HepG2 (cell line): ENCODE measurements at regions not wholly inside any gene's neighbourhood (a gene's known extent, or its start where the extent isn't known, plus 50 kb on each side); places are given as distances from the start of the nearest gene placed in this dataset.

ENCODE experiments used
- ATAC-seq: fragments of 200-7000 bp; cut with Tn5 transposase; 3 replicates; pipeline ENCODE4 v1.9.1; 2020; ENCODE audit warnings: mild to moderate bottlenecking, moderate library complexity
- BruUV-seq: library from RNA; stranded (reverse); fragments of 400-500 nt; replicated peaks from 2 replicates; lab custom pipeline; 2021; lab: Mats Ljungman, UMichigan
- CTCF ChIA-PET: fragments of 300-600 bp; formaldehyde crosslinking; extraction: SDS; loops from one replicate; lab custom pipeline; 2021; ENCODE audit warnings: low total read pairs, inconsistent platforms, low intra/inter-chr PET ratio; lab: Yijun Ruan, JAX
- POLR2A ChIA-PET: fragments of 350-600 bp; sonication (Branson Sonifier 250); formaldehyde crosslinking; loops from one replicate; lab custom pipeline; 2020; ENCODE audit warnings: antibody characterized with exemption, inconsistent platforms; lab: Yijun Ruan, JAX
- DNase-seq: peaks from one replicate; pipeline ENCODE4 v3.0.0-alpha.2; 2015; ENCODE audit warnings: low spot score
- FAIRE-seq: peaks from 3 replicates; lab custom pipeline; 2011; peaks lifted over from hg19 to GRCh38; lab: Jason Lieb, UNC
- H2AFZ ChIP-seq: one replicate; pipeline ENCODE4 v1.6.1; 2011; ENCODE audit warnings: low read length, inconsistent platforms
- H3K27ac ChIP-seq: fragments of 300-600 bp; 3 replicates; pipeline ENCODE4 v1.8.0; 2011; ENCODE audit warnings: mixed run types, mild to moderate bottlenecking, mixed read lengths, low read length, inconsistent platforms; ENCODE audit not compliant: insufficient read depth; ENCODE audit errors: extremely low read length
- H3K27me3 ChIP-seq, 2 experiments: fragments of 200-600 bp in 1 of 2; 2 replicates in 1 of 2; 3 replicates in 1 of 2; pipeline versions ENCODE4 v1.6.0 to v1.8.0; 2011; ENCODE audit warnings: low read length in 2 of 2, mild to moderate bottlenecking in 2 of 2, moderate library complexity in 2 of 2, inconsistent platforms in 1 of 2; ENCODE audit not compliant: insufficient read depth in 2 of 2, control insufficient read depth in 1 of 2
- H3K36me3 ChIP-seq, 2 experiments: fragments of 200-600 bp in 1 of 2; replicated peaks in 1 of 2; 2 replicates in 1 of 2; 3 replicates in 1 of 2; pipeline versions ENCODE4 v1.5.1 to v1.8.0; 2011; ENCODE audit warnings: low read length in 2 of 2, inconsistent platforms in 1 of 2; ENCODE audit not compliant: insufficient read depth in 2 of 2, control insufficient read depth in 1 of 2
- H3K4me1 ChIP-seq: 2 replicates; pipeline ENCODE4 v1.5.1; 2012; ENCODE audit warnings: low read length, inconsistent platforms; ENCODE audit not compliant: insufficient read depth
- H3K4me2 ChIP-seq: 2 replicates; pipeline ENCODE4 v1.6.0; 2011; ENCODE audit warnings: low read depth, low read length, inconsistent platforms
- H3K4me3 ChIP-seq, 3 experiments: fragments of 200-600 bp in 1 of 3; sonication (generic), shearing (Covaris generic) in 1 of 3; replicated peaks in 1 of 3; 2 replicates each; pipeline ENCODE4 v1.5.1; 2011 to 2016; ENCODE audit warnings: low read length in 3 of 3, inconsistent platforms in 2 of 3, low read depth in 2 of 3, mild to moderate bottlenecking in 2 of 3, control low read depth in 1 of 3, mixed read lengths in 1 of 3; ENCODE audit not compliant: insufficient read depth in 1 of 3
- H3K79me2 ChIP-seq: one replicate; pipeline ENCODE4 v1.6.1; 2011; ENCODE audit warnings: low read length, inconsistent platforms; ENCODE audit not compliant: insufficient read depth
- H3K9ac ChIP-seq: 2 replicates; pipeline ENCODE4 v1.6.0; 2011; ENCODE audit warnings: mild to moderate bottlenecking, low read depth, low read length, inconsistent platforms; ENCODE audit not compliant: insufficient read depth
- H3K9me3 ChIP-seq: 2 replicates; pipeline ENCODE4 v1.5.1; 2012; ENCODE audit warnings: mild to moderate bottlenecking, low read length
- H4K20me1 ChIP-seq: 2 replicates; pipeline ENCODE4 v1.6.0; 2011; ENCODE audit warnings: inconsistent platforms, mild to moderate bottlenecking, low read length, moderate library complexity; ENCODE audit not compliant: insufficient read depth
- ATAD3A ChIP-seq: sonication (generic); formaldehyde crosslinking; IDR thresholded peaks from 2 replicates; pipeline ENCODE4 v1.4.0; 2020; ENCODE audit warnings: missing genetic modification reagents
- DPF2 ChIP-seq: sonication (generic); formaldehyde crosslinking; IDR thresholded peaks from 2 replicates; pipeline ENCODE4 v1.4.0; 2020; ENCODE audit warnings: mild to moderate bottlenecking, low read depth, missing genetic modification reagents, borderline replicate concordance
- FOXA1 ChIP-seq, 2 experiments: fragments of 450-650 bp in 1 of 2; sonication (generic) in 1 of 2; formaldehyde crosslinking in 1 of 2; IDR thresholded peaks; 2 replicates each; pipeline versions ENCODE4 v1.4.0 to v1.6.1; 2016 to 2020; ENCODE audit warnings: missing genetic modification reagents in 1 of 2
- HMGA1 ChIP-seq: sonication (generic); formaldehyde crosslinking; conservative IDR thresholded peaks from 2 replicates; pipeline ENCODE4 v1.4.0; 2020; ENCODE audit warnings: missing genetic modification reagents
- HNRNPK ChIP-seq: fragments of 200-400 bp; formaldehyde crosslinking; IDR thresholded peaks from 2 replicates; pipeline ENCODE4 v1.6.1; 2018; ENCODE audit warnings: low read length, low read depth, moderate library complexity, mild to moderate bottlenecking; ENCODE audit not compliant: poor library complexity, severe bottlenecking
- NAIF1 ChIP-seq: sonication (generic); formaldehyde crosslinking; IDR thresholded peaks from 2 replicates; pipeline ENCODE4 v1.5.0; 2020; ENCODE audit warnings: mild to moderate bottlenecking, missing genetic modification reagents, borderline replicate concordance
- NR2F2 ChIP-seq: IDR thresholded peaks from 2 replicates; pipeline ENCODE4 v1.6.1; 2012; ENCODE audit warnings: low read depth, inconsistent platforms, borderline replicate concordance
- TRIM22 ChIP-seq: fragments of 450-650 bp; IDR thresholded peaks from 2 replicates; pipeline ENCODE4 v1.6.1; 2017
- YEATS2 ChIP-seq: sonication (generic); formaldehyde crosslinking; IDR thresholded peaks from 2 replicates; pipeline ENCODE4 v1.4.0; 2020; ENCODE audit warnings: missing genetic modification reagents, borderline replicate concordance
- ZBTB1 ChIP-seq: sonication (generic); formaldehyde crosslinking; IDR thresholded peaks from 2 replicates; pipeline ENCODE4 v1.4.0; 2020; ENCODE audit warnings: missing genetic modification reagents, borderline replicate concordance
- ZBTB21 ChIP-seq: sonication (generic); formaldehyde crosslinking; IDR thresholded peaks from 2 replicates; pipeline ENCODE4 v1.4.0; 2020; ENCODE audit warnings: missing genetic modification reagents
- ZKSCAN5 ChIP-seq: sonication (generic); formaldehyde crosslinking; IDR thresholded peaks from 2 replicates; pipeline ENCODE4 v1.5.1; 2020; ENCODE audit warnings: mild to moderate bottlenecking, missing genetic modification reagents
- ZNF362 ChIP-seq: sonication (generic); formaldehyde crosslinking; IDR thresholded peaks from 2 replicates; pipeline ENCODE4 v1.4.0; 2020; ENCODE audit warnings: missing genetic modification reagents, mild to moderate bottlenecking, borderline replicate concordance
- ZNF781 ChIP-seq: sonication (generic); formaldehyde crosslinking; IDR thresholded peaks from 2 replicates; pipeline ENCODE4 v1.5.1; 2020; ENCODE audit warnings: borderline replicate concordance, mild to moderate bottlenecking, missing genetic modification reagents; ENCODE audit errors: not compliant biosample characterization
- ZNF891 ChIP-seq: sonication (generic); formaldehyde crosslinking; IDR thresholded peaks from 2 replicates; pipeline ENCODE4 v1.5.0; 2020; ENCODE audit warnings: mild to moderate bottlenecking, missing genetic modification reagents
- WGBS: methylation state at CpG from one replicate; pipeline ENCODE4 v1.1.6; 2017; ENCODE audit warnings: low lambda C conversion rate; 5-methylcytosine and 5-hydroxymethylcytosine counted together
- in situ Hi-C: cut with HindIII; loops from 2 replicates; pipeline ENCODE4 v1.10.0; 2017; ENCODE audit warnings: low pct_unique_long_range_greater_than_20kb; ENCODE audit not compliant: extremely low pct_ligation_motif_present
- intact Hi-C: fragments of 100-400 bp; cut with micrococcal nuclease; formaldehyde crosslinking; loops from one replicate; pipeline ENCODE4 v1.10.0; 2022; ENCODE audit not compliant: unreplicated experiment
- TF ChIP-seq, protein P1 (sequence below): sonication (generic); formaldehyde crosslinking; IDR thresholded peaks from 2 replicates; pipeline ENCODE4 v1.4.0; 2020; ENCODE audit warnings: mild to moderate bottlenecking, missing genetic modification reagents
- TF ChIP-seq, protein P2 (sequence below): sonication (generic); formaldehyde crosslinking; IDR thresholded peaks from 2 replicates; pipeline ENCODE4 v1.8.0; 2023; ENCODE audit warnings: mild to moderate bottlenecking, missing genetic modification reagents

- TF ChIP-seq NR2F2 (no peak), FOXA1 (IDR thresholded peaks at IDR 0.05) (no peak), FOXA1 (CRISPR knock-in tag; IDR thresholded peaks at IDR 0.05) (no peak), ATAD3A (CRISPR knock-in tag) (no peak), DPF2 (no peak), ZBTB21 (CRISPR knock-in tag) (no peak), ZNF781 (CRISPR knock-in tag) (no peak), NAIF1 (CRISPR knock-in tag) (no peak), TRIM22 (no peak), HNRNPK (no peak), ZNF891 (no peak), ZBTB1 (CRISPR knock-in tag) (no peak), ZKSCAN5 (CRISPR knock-in tag) (no peak), YEATS2 (CRISPR knock-in tag) (no peak), HMGA1 (CRISPR knock-in tag) (no peak), ZNF362 (CRISPR knock-in tag) (no peak)
- TF ChIP-seq, protein P1, sequence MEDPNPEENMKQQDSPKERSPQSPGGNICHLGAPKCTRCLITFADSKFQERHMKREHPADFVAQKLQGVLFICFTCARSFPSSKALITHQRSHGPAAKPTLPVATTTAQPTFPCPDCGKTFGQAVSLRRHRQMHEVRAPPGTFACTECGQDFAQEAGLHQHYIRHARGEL (CRISPR knock-in tag), result no peak
- TF ChIP-seq, protein P2, sequence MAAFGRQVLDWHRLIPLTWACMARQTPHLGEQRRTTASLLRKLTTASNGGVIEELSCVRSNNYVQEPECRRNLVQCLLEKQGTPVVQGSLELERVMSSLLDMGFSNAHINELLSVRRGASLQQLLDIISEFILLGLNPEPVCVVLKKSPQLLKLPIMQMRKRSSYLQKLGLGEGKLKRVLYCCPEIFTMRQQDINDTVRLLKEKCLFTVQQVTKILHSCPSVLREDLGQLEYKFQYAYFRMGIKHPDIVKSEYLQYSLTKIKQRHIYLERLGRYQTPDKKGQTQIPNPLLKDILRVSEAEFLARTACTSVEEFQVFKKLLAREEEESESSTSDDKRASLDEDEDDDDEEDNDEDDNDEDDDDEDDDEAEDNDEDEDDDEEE (CRISPR knock-in tag), result no peak
- 88% methylated on average over 1 of the region's 1 CpG for WGBS
- no peak for FAIRE-seq
- Histone ChIP-seq H3K4me2 (no peak overlapping the region), H3K4me1 (no peaks in the 10 kb centered on the region), H3K9me3 (no peaks in the 10 kb centered on the region), H3K27ac (no peak overlapping the region), H3K4me3 (no peak overlapping the region), H3K27me3 (no peaks in the 10 kb centered on the region; a peak in 1 of 5 replicates), H3K9ac (no peak overlapping the region), H3K79me2 (no peaks in the 10 kb centered on the region), H3K36me3 (no peaks in the 10 kb centered on the region), H2AFZ (no peak overlapping the region), H4K20me1 (no peaks in the 10 kb centered on the region)
- DNase-seq, result no peak
- no TSS peak for BruUV-seq
- intact Hi-C loops (no loop called here), in situ Hi-C loops (no loop called here)
- ATAC-seq, result no peak
- CTCF ChIA-PET, result no interaction called here
- POLR2A ChIA-PET, result no interaction called here
These were observed 423.4 kb upstream of the ATP11B start for GRCh38 chr3:182369861-182370260.
